AG04449 (cell line): ENCODE measurements at regions not wholly inside any gene's neighbourhood (a gene's known extent, or its start where the extent isn't known, plus 50 kb on each side); places are given as distances from the start of the nearest gene placed in this dataset.

Experiments
- CTCF ChIA-PET: fragments of 350-600 bp; formaldehyde crosslinking; extraction: SDS; loops from one replicate; lab custom pipeline; 2021; ENCODE audit warnings: antibody characterized with exemption; lab: Yijun Ruan, JAX
- POLR2A ChIA-PET: fragments of 400-600, 350-600 bp; formaldehyde crosslinking; extraction: SDS; loops from one replicate; lab custom pipeline; 2020; ENCODE audit warnings: antibody characterized with exemption, inconsistent platforms; lab: Yijun Ruan, JAX
- DNase-seq: peaks from one replicate; pipeline ENCODE4 v3.0.0-alpha.2; 2010; ENCODE audit warnings: low read depth, low spot score
- H3K4me3 ChIP-seq: 2 replicates; pipeline ENCODE4 v1.5.1; 2011; ENCODE audit warnings: low read depth, mild to moderate bottlenecking, control low read depth, low read length
- CTCF ChIP-seq: IDR thresholded peaks from one replicate; pipeline ENCODE4 v1.5.1; 2011; ENCODE audit warnings: mild to moderate bottlenecking, moderate library complexity, low read length, control low read depth, inconsistent platforms; ENCODE audit not compliant: insufficient read depth; ENCODE audit errors: missing control alignments

- POLR2A ChIA-PET: no interaction called here
- DNase-seq: no peak
- CTCF ChIA-PET: no interaction called here
- no peak for TF ChIP-seq CTCF
- no peak overlapping the region for H3K4me3 ChIP-seq
Measured at GRCh38 chr6:28711788-28712341, 186.2 kb downstream of the GPX5 start.

- TF ChIP-seq CTCF: no peak
- ChIA-PET POLR2A (no interaction called here), CTCF (no interaction called here)
- no peak for DNase-seq
- no peak overlapping the region for H3K4me3 ChIP-seq
Measured at GRCh38 chr6:28712982-28713381, 187.3 kb downstream of the GPX5 start.

- ChIA-PET CTCF (no interaction called here), POLR2A (no interaction called here)
- TF ChIP-seq CTCF: no peak
- H3K4me3 ChIP-seq: no peak overlapping the region
- DNase-seq: no peak
Measured at GRCh38 chr6:28719275-28719940, 193.7 kb downstream of the GPX5 start.

GRCh38 chr6:28720357-28721231, 194.9 kb downstream of the GPX5 start:
- ChIA-PET POLR2A (no interaction called here), CTCF (no interaction called here)
- DNase-seq: no peak
- TF ChIP-seq CTCF: no peak
- H3K4me3 ChIP-seq: no peak overlapping the region

GRCh38 chr6:28721372-28721771, 195.7 kb downstream of the GPX5 start:
- ChIA-PET CTCF (no interaction called here), POLR2A (no interaction called here)
- no peak for TF ChIP-seq CTCF
- no peak overlapping the region for H3K4me3 ChIP-seq
- DNase-seq: no peak

- H3K4me3 ChIP-seq: no peak overlapping the region
- ChIA-PET CTCF (no interaction called here), POLR2A (no interaction called here)
- TF ChIP-seq CTCF: no peak
- no peak for DNase-seq
Measured at GRCh38 chr6:28724395-28724794, 198.7 kb downstream of the GPX5 start.
